GM19238 (cell line): ENCODE measurements at regions not wholly inside any gene's neighbourhood (a gene's known extent, or its start where the extent isn't known, plus 50 kb on each side); places are given as distances from the start of the nearest gene placed in this dataset.
"Not testable (repeated sequence)": the region's sequence is repeated elsewhere in the genome, so short reads cannot be mapped to it uniquely, and the experiment has no call there.

Source experiments
- DNase-seq: peaks from one replicate; pipeline ENCODE4 v3.0.0; 2011; ENCODE audit warnings: low spot score; ENCODE audit not compliant: insufficient read length

DNA sequence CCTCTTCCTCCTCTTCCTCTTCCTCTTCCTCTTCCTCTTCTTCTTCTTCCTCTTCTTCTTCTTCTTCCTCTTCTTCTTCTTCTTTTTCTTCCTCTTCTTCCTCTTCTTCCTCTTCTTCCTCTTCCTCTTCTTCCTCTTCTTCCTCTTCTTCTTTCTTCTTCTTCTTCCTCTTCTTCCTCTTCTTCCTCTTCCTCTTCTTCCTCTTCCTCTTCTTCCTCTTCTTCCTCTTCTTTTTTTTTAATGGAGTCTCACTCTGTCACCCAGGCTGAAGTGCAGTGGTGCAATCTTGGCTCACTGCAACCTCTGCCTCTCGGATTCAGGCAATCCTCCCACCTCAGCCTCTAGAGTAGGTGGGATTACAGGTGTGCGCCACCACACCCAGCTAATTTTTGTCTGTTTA is 79.8 kb upstream of the SLC30A5 start:
- not testable (repeated sequence) for DNase-seq

DNA sequence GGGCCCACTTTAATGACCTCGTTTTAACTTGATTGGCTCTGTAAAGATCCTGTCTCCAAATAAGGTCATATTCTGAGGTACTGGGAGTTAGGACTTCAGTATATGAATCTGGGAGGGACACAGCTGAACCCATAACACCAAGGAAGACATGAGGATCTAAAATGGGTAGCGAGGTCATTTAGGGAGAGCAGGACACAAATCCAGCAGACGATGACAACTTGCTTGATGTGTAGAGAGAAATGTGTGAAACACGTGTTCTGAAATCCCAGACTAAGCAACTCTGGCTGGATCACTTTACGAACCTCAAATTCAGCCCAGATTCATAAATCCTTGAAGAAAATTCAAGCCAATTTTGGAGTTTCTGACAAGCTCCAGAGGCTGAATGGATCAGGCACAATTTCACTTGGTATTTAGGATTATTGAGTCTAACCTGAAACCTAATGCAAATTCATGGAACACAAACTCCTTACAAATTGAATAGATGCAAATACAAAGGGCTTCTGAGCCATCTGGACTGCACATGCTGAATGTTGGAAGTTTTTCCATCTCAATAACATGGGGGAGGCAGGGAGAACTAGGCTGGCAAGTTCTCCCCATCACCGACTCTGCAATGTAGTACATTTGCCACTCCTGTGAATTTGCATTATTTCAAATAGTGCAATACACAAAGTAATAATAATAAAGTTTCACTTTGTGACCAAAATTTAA is 74.0 kb upstream of the SLC30A5 start:
- no peak for DNase-seq

DNA sequence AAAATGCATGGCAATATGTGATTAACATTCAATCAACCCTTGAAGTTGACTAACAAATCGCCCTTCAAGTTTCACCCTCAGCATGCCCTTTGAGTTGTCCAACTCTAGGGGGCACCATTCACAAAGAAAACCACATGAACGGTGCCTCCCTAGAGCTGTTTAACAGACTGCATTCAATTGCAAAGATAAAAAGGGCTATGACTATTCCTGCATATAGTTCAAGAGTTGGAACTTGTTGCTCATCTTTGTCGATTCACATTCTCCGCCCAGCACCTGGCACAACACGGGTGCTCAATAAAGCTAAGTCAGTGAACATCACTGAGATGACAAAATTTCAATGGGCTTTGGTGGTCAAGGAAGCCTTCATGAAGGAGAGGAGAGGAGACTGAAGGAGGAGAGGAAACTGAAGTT is 69.6 kb upstream of the SLC30A5 start:
- no peak for DNase-seq

DNA sequence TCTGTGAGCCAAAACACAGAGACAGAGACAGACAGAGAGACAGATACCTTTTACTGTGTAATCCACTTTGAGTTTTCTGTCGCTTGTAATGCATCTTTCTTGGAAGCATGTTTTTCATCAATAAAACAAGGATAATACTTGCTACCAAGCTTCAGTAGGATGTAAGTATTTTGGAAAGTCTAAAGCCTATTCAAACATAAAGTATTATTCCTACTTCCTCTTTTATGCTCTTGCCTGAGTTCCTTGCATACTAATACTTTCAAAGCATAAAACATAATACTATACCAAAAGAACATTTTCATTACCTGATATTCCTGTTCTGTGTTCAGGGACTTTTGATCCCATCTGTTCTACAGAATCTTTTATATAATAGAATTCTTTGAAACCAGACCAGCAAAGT is 64.5 kb upstream of the SLC30A5 start:
- no peak for DNase-seq

DNA sequence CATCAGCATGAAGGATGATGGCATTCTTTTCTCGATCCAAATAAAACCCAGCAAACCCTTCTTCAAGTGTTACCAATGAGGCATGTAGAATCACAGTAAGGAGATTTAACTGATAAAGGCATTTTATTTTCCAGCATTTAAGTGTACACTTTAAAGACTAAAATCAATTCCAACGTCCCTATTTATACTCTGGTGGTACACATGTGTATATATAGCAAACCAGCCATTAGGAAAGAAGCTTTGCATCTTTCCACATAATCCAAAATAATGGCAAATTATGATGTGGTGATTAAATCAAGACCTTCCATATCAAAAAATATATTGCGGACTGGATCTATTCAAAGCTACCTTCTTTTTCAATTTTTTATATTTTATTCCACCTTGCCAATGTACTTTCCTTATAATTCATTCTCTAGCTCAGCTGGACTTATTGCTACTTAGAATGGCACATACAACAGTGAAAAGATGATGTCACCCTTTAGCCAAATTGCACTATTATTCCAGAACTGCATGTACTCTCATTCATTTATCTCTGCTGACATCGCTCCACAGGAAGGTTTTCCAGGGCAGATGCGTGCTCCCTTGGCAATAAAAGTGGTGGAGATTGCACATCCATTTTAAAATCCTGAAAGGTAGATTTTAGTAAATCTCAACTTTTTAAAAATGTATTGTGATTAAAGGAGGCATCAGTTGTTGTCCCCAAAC is 63.3 kb upstream of the SLC30A5 start:
- no peak for DNase-seq

DNA sequence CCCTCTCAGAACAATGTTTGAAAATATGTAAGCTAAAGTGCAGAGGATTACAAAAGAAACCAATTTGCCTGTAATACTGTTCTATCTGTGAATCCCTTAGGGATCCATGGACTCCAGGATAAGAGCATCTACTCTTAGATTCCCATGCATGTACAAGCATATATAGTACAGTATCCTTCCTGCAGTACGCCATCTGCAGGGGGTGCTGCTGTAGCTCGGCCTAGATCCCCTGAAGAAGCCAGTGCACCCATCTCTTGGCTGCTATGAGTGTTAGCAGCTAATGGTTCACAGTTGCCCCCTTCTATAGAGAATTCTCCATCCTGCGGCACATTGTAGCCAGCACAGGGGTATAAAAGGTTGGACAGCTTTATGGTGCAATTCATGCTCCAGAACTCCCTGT is 61.8 kb upstream of the SLC30A5 start:
- DNase-seq, result no peak

DNA sequence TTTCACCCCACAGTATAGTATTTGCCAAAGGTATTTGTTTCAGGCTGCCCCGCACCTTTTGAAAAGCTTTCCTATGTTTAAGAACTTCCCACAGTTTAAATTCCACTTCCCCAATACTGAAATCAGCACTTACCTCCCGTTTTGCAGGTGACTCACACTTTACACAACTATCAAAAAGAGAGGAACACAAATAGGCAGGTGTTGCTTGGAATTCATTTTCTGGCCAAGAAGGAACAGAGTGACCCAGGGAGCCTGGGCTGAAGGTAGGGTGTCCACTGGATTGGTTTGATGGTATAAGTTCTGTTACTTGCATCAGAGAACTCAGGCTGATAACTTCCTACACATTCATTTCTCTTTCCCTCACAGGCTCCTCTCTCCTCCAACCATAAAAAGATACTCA is 60.1 kb upstream of the SLC30A5 start:
- no peak for DNase-seq

DNA sequence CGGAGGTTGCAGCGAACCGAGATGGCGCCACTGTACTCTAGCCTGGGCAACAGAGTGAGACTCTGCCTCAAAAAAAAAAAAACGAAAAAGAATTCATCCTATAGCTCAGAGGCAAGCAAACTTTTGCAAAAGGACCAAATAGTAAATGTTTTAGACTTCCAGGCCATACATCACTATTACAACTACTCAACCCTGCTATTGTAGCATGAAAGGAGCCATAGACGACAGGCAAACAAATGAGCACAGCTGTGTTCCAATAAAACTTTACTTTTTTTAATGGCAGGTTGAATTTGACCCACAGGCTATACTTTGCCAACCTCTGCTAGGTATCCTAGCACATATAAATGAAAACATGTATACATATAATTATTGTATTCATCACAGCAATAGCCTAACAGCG is 58.9 kb upstream of the SLC30A5 start:
- no peak for DNase-seq

DNA sequence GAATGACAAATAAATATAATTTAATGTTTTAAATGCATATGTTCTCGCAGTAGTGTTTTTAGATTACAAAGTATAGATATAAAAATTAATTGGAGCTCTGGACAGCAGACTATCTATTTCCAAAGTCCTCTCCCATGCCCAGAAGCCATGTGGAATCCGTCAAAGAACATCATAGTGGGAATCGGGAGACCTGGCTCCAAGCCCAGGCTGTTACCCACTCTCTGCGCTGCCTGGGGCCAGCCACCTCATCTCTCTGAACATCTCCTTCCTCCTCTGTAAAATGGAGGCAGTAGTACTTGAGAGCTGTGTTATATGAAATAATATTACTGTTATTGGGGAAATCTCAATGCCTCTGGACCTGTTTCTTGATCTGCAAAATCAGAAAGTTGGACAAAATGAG is 58.1 kb upstream of the SLC30A5 start:
- DNase-seq, result no peak

DNA sequence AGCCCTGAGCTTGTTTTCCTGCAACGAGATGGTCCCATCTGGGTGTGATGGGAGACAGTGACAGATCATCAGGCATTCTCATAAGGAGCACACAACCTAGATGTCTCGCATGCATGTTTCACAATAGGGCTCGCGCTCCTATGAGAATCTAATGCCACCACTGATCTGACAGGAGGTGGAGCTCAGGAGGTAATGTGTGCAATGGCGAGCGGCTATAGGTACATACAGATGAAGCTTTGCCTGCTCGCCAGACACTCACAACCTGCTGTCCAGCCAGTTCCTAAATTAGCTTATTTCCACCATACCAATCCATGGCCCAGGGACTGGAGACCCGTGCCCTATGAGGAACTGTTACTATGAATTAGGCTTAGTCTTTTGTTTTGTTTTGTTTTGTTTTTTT is 55.3 kb upstream of the SLC30A5 start:
- DNase-seq, result no peak

DNA sequence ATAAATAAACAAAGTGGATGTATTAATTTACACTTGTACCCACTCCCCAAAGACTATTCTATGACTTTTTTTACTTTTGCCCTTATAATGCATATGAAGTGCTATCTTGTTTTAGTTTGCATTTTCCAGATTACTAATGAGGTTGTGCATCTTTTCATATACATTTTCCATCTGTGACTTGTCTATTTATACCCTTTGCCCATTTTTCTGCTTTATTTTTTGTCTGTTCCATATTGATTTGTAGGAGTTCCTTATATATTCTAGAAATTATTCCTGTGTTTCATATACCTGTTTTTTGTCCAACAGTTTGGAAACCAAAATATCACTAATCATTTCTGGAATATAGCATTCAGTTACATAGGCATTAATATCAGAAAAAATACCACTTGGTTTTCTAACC is 54.0 kb upstream of the SLC30A5 start:
- DNase-seq, result no peak

DNA sequence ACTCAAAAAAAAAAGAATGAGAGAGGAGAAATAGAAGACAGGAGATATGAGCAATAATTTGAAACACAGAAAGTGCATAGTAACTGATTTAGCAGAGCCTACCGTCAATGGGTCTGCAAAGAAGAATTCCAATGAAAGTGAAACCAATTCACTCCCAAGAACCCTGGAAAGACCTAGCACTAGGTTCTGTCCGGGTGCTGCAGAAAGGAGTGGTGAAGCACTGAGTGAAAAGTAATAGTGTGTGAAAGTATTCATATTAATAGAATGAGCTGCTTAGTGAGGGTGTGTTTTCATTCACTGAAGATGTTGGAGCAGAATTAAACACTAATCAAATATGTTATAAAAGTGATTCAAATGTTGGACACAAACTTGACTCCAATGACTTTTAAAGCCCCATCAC is 51.3 kb upstream of the SLC30A5 start:
- no peak for DNase-seq

DNA sequence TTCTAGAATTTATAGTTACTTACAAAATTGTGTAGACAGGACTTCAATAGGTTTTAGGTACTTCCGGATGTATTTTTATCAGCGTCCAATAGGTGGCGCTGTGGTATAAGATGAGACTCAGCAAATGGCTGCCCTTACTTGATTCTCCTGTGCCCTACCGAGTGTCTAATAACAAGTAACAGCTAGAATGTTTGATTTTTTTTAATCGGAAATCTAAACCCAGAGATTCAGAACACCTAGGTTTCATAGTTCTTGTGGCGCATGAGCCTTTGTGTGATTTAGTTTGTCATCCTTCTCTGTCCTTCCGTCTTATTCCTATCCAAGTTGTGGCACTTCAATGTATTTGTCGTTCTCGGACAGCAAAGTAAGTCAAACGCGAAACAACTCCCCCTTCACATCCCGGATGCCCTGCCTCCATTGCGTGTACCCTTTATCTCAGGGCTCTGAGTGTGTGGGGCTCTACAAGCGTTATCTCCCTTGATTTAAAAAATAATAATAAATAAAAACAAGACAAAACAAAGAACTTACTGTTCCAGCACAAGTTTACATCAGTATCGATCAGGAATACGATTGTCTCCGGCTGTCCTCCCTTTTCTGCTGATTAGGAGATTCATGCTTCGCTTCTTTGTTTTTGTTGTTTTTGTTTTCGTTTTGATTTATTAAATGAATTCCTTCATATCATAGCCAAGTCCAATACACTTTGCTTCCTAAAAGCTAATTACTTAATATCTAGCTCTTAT is 50.7 kb upstream of the SLC30A5 start:
- DNase-seq, result peak; percentile 55

DNA sequence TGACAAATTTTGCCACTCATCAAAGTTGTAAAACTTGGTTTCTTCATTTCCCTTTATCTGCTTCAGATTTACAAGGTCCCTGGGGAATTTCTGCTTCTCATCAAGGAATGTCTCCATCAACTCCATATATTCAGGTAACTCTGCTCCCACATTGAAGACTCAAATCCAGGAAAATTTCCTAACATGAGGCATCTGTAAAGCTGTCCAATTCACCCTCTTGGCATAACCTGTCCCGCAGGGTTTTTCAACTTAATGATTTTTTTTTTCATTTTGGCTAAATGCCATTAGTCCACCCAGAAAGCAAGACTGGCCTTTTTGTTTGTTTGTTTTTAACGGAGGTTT is 50.2 kb upstream of the SLC30A5 start:
- DNase-seq, result no peak
